ENCODE measurements at regions not wholly inside any gene's neighbourhood (a gene's known extent, or its start where the extent isn't known, plus 50 kb on each side); places are given as distances from the start of the nearest gene placed in this dataset.

- Histone ChIP-seq H3K4me1 (ENCODE audit: control insufficient read depth in 1 of 2, insufficient read depth in 2 of 2, low read depth in 1 of 2, low read length in 1 of 2) (peaks cover 0 to 9% of the 10 kb centered on the region in 2 experiments; a peak in 1 of 4 replicates), H3K36me3 (replicated peaks in 1 of 2; ENCODE audit: control insufficient read depth in 1 of 2, insufficient read depth in 2 of 2, low read length in 1 of 2) (no peaks in the 10 kb centered on the region), H3K9me2 (no peaks in the 10 kb centered on the region), H4K20me1 (ENCODE audit: insufficient read depth) (no peaks in the 10 kb centered on the region), H3F3A (replicated peaks; ENCODE audit: insufficient read depth) (no peaks in the 10 kb centered on the region), H3K9ac (no peak overlapping the region), H2AFZ (ENCODE audit: low read depth) (no peak overlapping the region), H3K4me3 (ENCODE audit: low read depth in 2 of 2, low read length in 1 of 2) (no peak overlapping the region), H3K79me2 (ENCODE audit: insufficient read depth) (no peaks in the 10 kb centered on the region), H3K4me2 (no peak overlapping the region), H3K27ac (ENCODE audit: low read depth in 2 of 2, low read length in 1 of 2) (no peak overlapping the region), H3K9me3 (0 out of 2 replicates have a peak, but pooled peaks cover 4% of the 10 kb centered on the region), H3K27me3 (ENCODE audit: insufficient read depth) (no peaks in the 10 kb centered on the region)
- 42% methylated on average over 8 of the region's 8 CpGs for WGBS (ENCODE audit: low lambda C conversion rate)
- TF ChIP-seq EZH2phosphoT487 (IDR thresholded peaks at IDR 0.05; ENCODE audit: borderline replicate concordance, low read depth): no peak
- no peak for TF ChIP-seq RXRA (IDR thresholded peaks at IDR 0.05; ENCODE audit: borderline replicate concordance, low read depth)
- no peak for TF ChIP-seq IRF3 (IDR thresholded peaks at IDR 0.05; ENCODE audit: low read depth, low read length)
- no peak for TF ChIP-seq REST (IDR thresholded peaks at IDR 0.05; ENCODE audit: low read depth, low read length)
- no peak for TF ChIP-seq ELF1 (IDR thresholded peaks at IDR 0.05)
- TF ChIP-seq CHD2 (IDR thresholded peaks at IDR 0.05; ENCODE audit: low read length, partially characterized antibody): no peak
- TF ChIP-seq SMC3 (IDR thresholded peaks at IDR 0.05; ENCODE audit: low read depth, low read length): no peak
- TF ChIP-seq YY1 (IDR thresholded peaks at IDR 0.05; ENCODE audit: low read depth): no peak
- no peak for TF ChIP-seq FOXM1 (IDR thresholded peaks at IDR 0.05; ENCODE audit: low read depth)
- DNase-seq: no peak
- ChIA-PET CTCF (no interaction called here), POLR2A (no interaction called here)
These were observed 97.2 kb downstream of the TMEM18 start for GRCh38 chr2:579961-580360.

- Histone ChIP-seq H3K36me3 (replicated peaks in 1 of 2; ENCODE audit: control insufficient read depth in 1 of 2, insufficient read depth in 2 of 2, low read length in 1 of 2) (no peaks in the 10 kb centered on the region), H3K9ac (no peak overlapping the region), H3K27ac (ENCODE audit: low read depth in 2 of 2, low read length in 1 of 2) (no peak overlapping the region), H4K20me1 (ENCODE audit: insufficient read depth) (no peaks in the 10 kb centered on the region), H3K4me3 (ENCODE audit: low read depth in 2 of 2, low read length in 1 of 2) (no peak overlapping the region), H3K4me1 (ENCODE audit: control insufficient read depth in 1 of 2, insufficient read depth in 2 of 2, low read depth in 1 of 2, low read length in 1 of 2) (peaks cover 0 to 10% of the 10 kb centered on the region in 2 experiments; a peak in 2 of 4 replicates), H3K27me3 (ENCODE audit: insufficient read depth) (no peaks in the 10 kb centered on the region), H3K9me2 (no peaks in the 10 kb centered on the region), H3K4me2 (no peak overlapping the region), H2AFZ (ENCODE audit: low read depth) (no peak overlapping the region), H3F3A (replicated peaks; ENCODE audit: insufficient read depth) (no peaks in the 10 kb centered on the region), H3K79me2 (ENCODE audit: insufficient read depth) (no peaks in the 10 kb centered on the region), H3K9me3 (0 out of 2 replicates have a peak, but pooled peaks cover 4% of the 10 kb centered on the region)
- DNase-seq: no peak
- TF ChIP-seq IRF3 (IDR thresholded peaks at IDR 0.05; ENCODE audit: low read depth, low read length): no peak
- TF ChIP-seq USF2 (IDR thresholded peaks at IDR 0.05; ENCODE audit: borderline replicate concordance, low read depth, low read length): no peak
- TF ChIP-seq GABPA (IDR thresholded peaks at IDR 0.05; ENCODE audit: low read depth): no peak
- no peak for TF ChIP-seq USF1 (IDR thresholded peaks at IDR 0.05; ENCODE audit: borderline replicate concordance, low read depth)
- TF ChIP-seq RCOR1 (IDR thresholded peaks at IDR 0.05; ENCODE audit: low read length): no peak
- WGBS (ENCODE audit: low lambda C conversion rate): 77% methylated on average over 9 of the region's 9 CpGs
- ChIA-PET CTCF (interaction anchor here (1.1 to 1.2 kb wide), 2 partner anchors 17 to 49 kb away, joined by 3 read pairs; no protein-coding TSS in a partner anchor), POLR2A (no interaction called here)
These were observed 97.8 kb downstream of the TMEM18 start for GRCh38 chr2:579351-579886.
